ENCODE measurements at regions not wholly inside any gene's neighbourhood (a gene's known extent, or its start where the extent isn't known, plus 50 kb on each side); places are given as distances from the start of the nearest gene placed in this dataset.

GRCh38 chr22:49255741-49256318 is 571.8 kb downstream of the BRD1 start:
- TF ChIP-seq CTCF (IDR thresholded peaks at IDR 0.05; ENCODE audit: low read length) (no peak), EZH2phosphoT487 (IDR thresholded peaks at IDR 0.05; ENCODE audit: low read length) (no peak)

All from MM.1S (cell line).